GM12878 (cell line): ENCODE measurements at regions not wholly inside any gene's neighbourhood (a gene's known extent, or its start where the extent isn't known, plus 50 kb on each side); places are given as distances from the start of the nearest gene placed in this dataset.

Experiments used
- ATAC-seq: fragments of 200-7000 bp; cut with Tn5 transposase; 3 replicates; pipeline ENCODE4 v1.9.1; 2020; ENCODE audit warnings: mild to moderate bottlenecking, moderate library complexity
- BruUV-seq: library from RNA; stranded (reverse); fragments of 400-500 nt; replicated peaks from 2 replicates; lab custom pipeline; 2021; lab: Mats Ljungman, UMichigan
- CTCF ChIA-PET: fragments of 300-600 bp; sonication (Branson Sonifier 250); formaldehyde crosslinking; extraction: SDS; loops from one replicate; lab custom pipeline; 2021; ENCODE audit warnings: inconsistent platforms; lab: Yijun Ruan, JAX
- POLR2A ChIA-PET: fragments of 350-600 bp; formaldehyde crosslinking; extraction: SDS; loops from one replicate; lab custom pipeline; 2021; ENCODE audit warnings: inconsistent platforms; lab: Charles Lee
- RAD21 ChIA-PET: fragments of 300-600 bp; sonication (Branson Sonifier 250); formaldehyde crosslinking; loops from one replicate; lab custom pipeline; 2023; ENCODE audit warnings: antibody characterized with exemption; ENCODE audit not compliant: unreplicated experiment; lab: Charles Lee
- SMC1A ChIA-PET: fragments of 300-600 bp; sonication (Branson Sonifier 250); formaldehyde crosslinking; loops from one replicate; lab custom pipeline; 2023; ENCODE audit not compliant: unreplicated experiment, uncharacterized antibody; lab: Charles Lee
- DNase-seq: peaks from one replicate; pipeline ENCODE4 v3.0.0-alpha.2; 2011; ENCODE audit warnings: low read depth, low spot score
- FAIRE-seq: peaks from 3 replicates; lab custom pipeline; 2011; peaks lifted over from hg19 to GRCh38; lab: Jason Lieb, UNC
- H2AFZ ChIP-seq: 2 replicates; pipeline ENCODE4 v1.6.0; 2011; ENCODE audit warnings: low read depth, low read length, control low read depth; ENCODE audit not compliant: control insufficient read depth
- H3K27ac ChIP-seq: 2 replicates; pipeline ENCODE4 v1.5.1; 2011; ENCODE audit warnings: control low read depth; ENCODE audit not compliant: control insufficient read depth, insufficient read depth
- H3K27me3 ChIP-seq, 2 experiments: replicated peaks in 1 of 2; 2 replicates each; pipeline versions ENCODE4 v1.6.0 to v1.6.1; 2011; ENCODE audit warnings: low read length in 1 of 2; ENCODE audit not compliant: control insufficient read depth in 2 of 2, insufficient read depth in 2 of 2
- H3K36me3 ChIP-seq, 2 experiments: 2 replicates each; pipeline ENCODE4 v1.5.1; 2011; ENCODE audit warnings: low read length in 1 of 2; ENCODE audit not compliant: control insufficient read depth in 2 of 2, insufficient read depth in 2 of 2
- H3K4me1 ChIP-seq: 2 replicates; pipeline ENCODE4 v1.6.1; 2011; ENCODE audit warnings: mild to moderate bottlenecking, low read length, moderate library complexity, mixed read lengths; ENCODE audit not compliant: control insufficient read depth, insufficient read depth
- H3K4me2 ChIP-seq: 2 replicates; pipeline ENCODE4 v1.6.0; 2011; ENCODE audit warnings: control low read depth; ENCODE audit not compliant: control insufficient read depth, insufficient read depth
- H3K4me3 ChIP-seq: fragments of 200-600 bp; sonication (generic); 2 replicates; pipeline ENCODE4 v1.5.1; 2016
- H3K79me2 ChIP-seq: 2 replicates; pipeline ENCODE4 v1.6.0; 2011; ENCODE audit warnings: low read length; ENCODE audit not compliant: control insufficient read depth, insufficient read depth
- H3K9ac ChIP-seq: 2 replicates; pipeline ENCODE4 v1.8.0; 2011; ENCODE audit warnings: low read length, control low read depth, mixed read lengths; ENCODE audit not compliant: control insufficient read depth, insufficient read depth
- H3K9me3 ChIP-seq: replicated peaks from 3 replicates; pipeline ENCODE4 v1.5.1; 2011; ENCODE audit warnings: mild to moderate bottlenecking, low read length; ENCODE audit not compliant: control insufficient read depth, insufficient read depth
- H4K20me1 ChIP-seq: 2 replicates; pipeline ENCODE4 v1.6.0; 2011; ENCODE audit not compliant: control insufficient read depth, insufficient read depth
- CEBPB ChIP-seq, 2 experiments: fragments of 150-350 bp in 1 of 2; IDR thresholded peaks; 2 replicates each; pipeline ENCODE4 v1.6.1; 2012 to 2014; ENCODE audit warnings: low read depth in 2 of 2, low read length in 2 of 2, borderline replicate concordance in 1 of 2, inconsistent platforms in 1 of 2
- MEF2B ChIP-seq: fragments of 450-650 bp; IDR thresholded peaks from 2 replicates; pipeline ENCODE4 v1.6.1; 2018; ENCODE audit warnings: mild to moderate bottlenecking, moderate library complexity; ENCODE audit not compliant: partially characterized antibody, poor library complexity, severe bottlenecking
- SUPT20H ChIP-seq: IDR thresholded peaks from 2 replicates; pipeline ENCODE4 v1.6.1; 2011; ENCODE audit warnings: low read depth, mild to moderate bottlenecking, low read length, moderate library complexity, borderline replicate concordance; ENCODE audit not compliant: control insufficient read depth
- YY1 ChIP-seq: IDR thresholded peaks from 2 replicates; pipeline ENCODE4 v1.6.1; 2011; ENCODE audit warnings: low read depth, mild to moderate bottlenecking, low read length
- WGBS: methylation state at CpG from one replicate; pipeline ENCODE4 v1.1.6; 2016; ENCODE audit warnings: low lambda C conversion rate; ENCODE audit not compliant: insufficient replicate concordance, insufficient coverage; ENCODE audit errors: missing lambda C conversion rate; 5-methylcytosine and 5-hydroxymethylcytosine counted together
- in situ Hi-C: fragments of 300-500 bp; cut with MboI; formaldehyde crosslinking; loops from 9 replicates; pipeline ENCODE4 v1.14.3; 2018; ENCODE audit warnings: mixed read lengths
- intact Hi-C: fragments of 100-400 bp; cut with micrococcal nuclease; formaldehyde crosslinking; loops from one replicate; pipeline ENCODE4 v1.14.2; 2022; ENCODE audit not compliant: unreplicated experiment
- TF ChIP-seq, protein P1 (sequence below): fragments of 450-650 bp; IDR thresholded peaks from 2 replicates; pipeline ENCODE4 v1.6.1; 2017; ENCODE audit warnings: low read depth, mild to moderate bottlenecking, moderate library complexity
- TF ChIP-seq, protein P2 (sequence below): fragments of 450-650 bp; IDR thresholded peaks from 2 replicates; pipeline ENCODE4 v1.6.1; 2014; ENCODE audit warnings: mild to moderate bottlenecking

DNA sequence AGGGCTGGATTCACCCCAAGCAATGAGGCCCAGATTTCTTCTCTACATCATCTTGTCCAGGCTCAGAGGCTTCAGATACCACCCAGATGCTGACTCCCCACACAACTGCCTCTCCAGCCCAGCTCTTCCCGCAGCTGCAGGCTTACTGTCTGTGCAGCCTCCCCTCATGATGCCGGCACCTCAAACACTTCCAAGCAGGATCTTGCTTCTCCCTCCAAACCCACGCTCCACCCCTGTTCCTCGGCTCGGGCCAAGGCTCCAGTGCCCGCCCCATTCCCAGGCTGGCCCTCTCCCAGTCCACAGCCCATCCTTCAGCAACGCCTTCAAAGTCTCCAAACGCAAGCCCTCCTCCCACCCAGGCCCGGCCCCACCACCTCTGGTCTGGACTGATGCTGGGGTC is 159.2 kb upstream of the LINGO1 start (continued):
- TF ChIP-seq, protein P1, sequence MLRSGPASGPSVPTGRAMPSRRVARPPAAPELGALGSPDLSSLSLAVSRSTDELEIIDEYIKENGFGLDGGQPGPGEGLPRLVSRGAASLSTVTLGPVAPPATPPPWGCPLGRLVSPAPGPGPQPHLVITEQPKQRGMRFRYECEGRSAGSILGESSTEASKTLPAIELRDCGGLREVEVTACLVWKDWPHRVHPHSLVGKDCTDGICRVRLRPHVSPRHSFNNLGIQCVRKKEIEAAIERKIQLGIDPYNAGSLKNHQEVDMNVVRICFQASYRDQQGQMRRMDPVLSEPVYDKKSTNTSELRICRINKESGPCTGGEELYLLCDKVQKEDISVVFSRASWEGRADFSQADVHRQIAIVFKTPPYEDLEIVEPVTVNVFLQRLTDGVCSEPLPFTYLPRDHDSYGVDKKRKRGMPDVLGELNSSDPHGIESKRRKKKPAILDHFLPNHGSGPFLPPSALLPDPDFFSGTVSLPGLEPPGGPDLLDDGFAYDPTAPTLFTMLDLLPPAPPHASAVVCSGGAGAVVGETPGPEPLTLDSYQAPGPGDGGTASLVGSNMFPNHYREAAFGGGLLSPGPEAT = no peak

DNA sequence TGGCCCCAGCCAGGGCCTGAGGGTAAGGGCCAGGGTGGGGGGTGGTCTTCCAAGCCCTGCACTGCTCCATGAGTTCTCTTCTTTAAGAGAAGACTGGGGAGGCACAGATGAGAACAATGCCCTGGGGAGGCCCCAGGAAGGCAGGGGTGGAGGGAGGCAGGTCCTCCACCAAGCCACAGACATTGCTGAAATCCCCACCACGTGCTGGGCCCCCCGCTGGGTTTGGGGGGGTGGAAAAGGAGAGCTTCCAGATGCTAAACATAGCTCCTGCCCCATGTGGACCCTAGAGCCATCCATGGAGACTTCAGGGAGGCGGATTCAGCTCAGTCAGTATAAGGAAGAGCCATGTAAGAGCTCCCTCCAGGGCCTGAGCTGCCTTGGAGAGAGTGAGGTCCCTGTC is 157.8 kb upstream of the LINGO1 start:
- in situ Hi-C loops = no loop called here
- no peak overlapping the region for H3K27ac ChIP-seq
- no peaks in the 10 kb centered on the region for H3K27me3 ChIP-seq
- DNase-seq (no peak), FAIRE-seq (no peak), ATAC-seq (no peak)
- H3K9me3 ChIP-seq = no peaks in the 10 kb centered on the region
- BruUV-seq = no TSS peak
- ChIA-PET CTCF (no interaction called here), RAD21 (interaction anchor here (0.9 kb wide), 1 partner anchor 31 kb away, joined by 4 read pairs; no protein-coding TSS in a partner anchor), POLR2A (no interaction called here), SMC1A (no interaction called here)
- no peak overlapping the region for H3K4me2 ChIP-seq
- no peak overlapping the region for H2AFZ ChIP-seq
- no peaks in the 10 kb centered on the region for H4K20me1 ChIP-seq
- no peaks in the 10 kb centered on the region for H3K4me1 ChIP-seq
- H3K79me2 ChIP-seq = no peaks in the 10 kb centered on the region
- no peak for TF ChIP-seq CEBPB (IDR thresholded peaks at IDR 0.05; ENCODE audit: borderline replicate concordance in 1 of 2, low read depth in 2 of 2, low read length in 2 of 2)
- WGBS = 0% methylated on average over 3 of the region's 3 CpGs
- no peak overlapping the region for H3K9ac ChIP-seq
- intact Hi-C loops = no loop called here
- no peak overlapping the region for H3K4me3 ChIP-seq
- no peaks in the 10 kb centered on the region for H3K36me3 ChIP-seq

DNA sequence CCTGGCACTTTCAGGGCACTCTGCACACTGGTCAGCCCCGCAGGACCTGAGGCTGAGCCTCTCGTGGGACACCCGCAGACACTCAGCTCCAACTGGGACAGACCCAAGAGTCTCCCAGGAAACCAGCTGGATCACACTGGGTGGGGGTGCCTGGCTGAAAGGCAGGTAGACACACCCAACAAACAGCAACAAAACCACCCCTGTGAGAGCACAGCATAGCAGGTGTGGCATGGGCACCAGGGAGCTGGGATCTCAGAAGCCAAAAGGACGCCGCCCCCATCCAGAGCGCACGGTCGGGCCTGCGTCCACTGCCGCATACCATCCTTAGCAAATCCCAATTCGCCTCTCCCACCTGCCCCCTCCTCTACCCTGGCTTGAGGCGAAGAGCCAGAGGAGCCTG is 154.2 kb upstream of the LINGO1 start:
- Histone ChIP-seq H2AFZ (no peak overlapping the region), H3K27ac (no peak overlapping the region), H3K4me2 (no peak overlapping the region), H3K79me2 (no peaks in the 10 kb centered on the region), H3K9ac (no peak overlapping the region), H3K27me3 (no peaks in the 10 kb centered on the region), H4K20me1 (no peaks in the 10 kb centered on the region), H3K9me3 (no peaks in the 10 kb centered on the region), H3K4me1 (no peaks in the 10 kb centered on the region), H3K36me3 (no peaks in the 10 kb centered on the region)
- no TSS peak for BruUV-seq
- CTCF ChIA-PET = interaction anchor here (0.8 kb wide), 1 partner anchor 34 kb away, joined by 3 read pairs; no protein-coding TSS in a partner anchor
- SMC1A ChIA-PET = no interaction called here
- FAIRE-seq (no peak), ATAC-seq (no peak)
- intact Hi-C loops = no loop called here
- WGBS = 40% methylated on average over 12 of the region's 12 CpGs
- POLR2A ChIA-PET = no interaction called here
- TF ChIP-seq YY1 (no peak), SUPT20H (no peak), MEF2B (no peak)
- TF ChIP-seq, protein P2, sequence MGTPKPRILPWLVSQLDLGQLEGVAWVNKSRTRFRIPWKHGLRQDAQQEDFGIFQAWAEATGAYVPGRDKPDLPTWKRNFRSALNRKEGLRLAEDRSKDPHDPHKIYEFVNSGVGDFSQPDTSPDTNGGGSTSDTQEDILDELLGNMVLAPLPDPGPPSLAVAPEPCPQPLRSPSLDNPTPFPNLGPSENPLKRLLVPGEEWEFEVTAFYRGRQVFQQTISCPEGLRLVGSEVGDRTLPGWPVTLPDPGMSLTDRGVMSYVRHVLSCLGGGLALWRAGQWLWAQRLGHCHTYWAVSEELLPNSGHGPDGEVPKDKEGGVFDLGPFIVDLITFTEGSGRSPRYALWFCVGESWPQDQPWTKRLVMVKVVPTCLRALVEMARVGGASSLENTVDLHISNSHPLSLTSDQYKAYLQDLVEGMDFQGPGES = no peak
- TF ChIP-seq, all 136 proteins: peak for 0
- RAD21 ChIA-PET = interaction anchor here (2.2 kb wide), 1 partner anchor 34 kb away, joined by 6 read pairs; no protein-coding TSS in a partner anchor
- DNase-seq = no peak
- no peak overlapping the region for H3K4me3 ChIP-seq
- in situ Hi-C loops = no loop called here
